BLaER1 treated with 17β-estradiol and CSF1 and Interleukin-3, amounts not matched to agents 10 nM and 100 nM (cell line): ENCODE measurements at regions not wholly inside any gene's neighbourhood (a gene's known extent, or its start where the extent isn't known, plus 50 kb on each side); places are given as distances from the start of the nearest gene placed in this dataset.
"Not testable (repeated sequence)": the region's sequence is repeated elsewhere in the genome, so short reads cannot be mapped to it uniquely, and the experiment has no call there.

ENCODE experiments used
- H3K27ac ChIP-seq, 11 experiments: shearing (Covaris generic); formaldehyde crosslinking; 2 replicates each; pipeline ENCODE4 v1.8.1; 2022
- H3K27me3 ChIP-seq, 11 experiments: shearing (Covaris generic); formaldehyde crosslinking; 2 replicates each; pipeline ENCODE4 v1.8.1; 2022
- H3K36me3 ChIP-seq, 11 experiments: shearing (Covaris generic); formaldehyde crosslinking; 2 replicates each; pipeline ENCODE4 v1.8.1; 2022
- H3K4me1 ChIP-seq, 10 experiments: shearing (Covaris generic); formaldehyde crosslinking; 2 replicates each; pipeline ENCODE4 v1.8.1; 2022
- H3K4me2 ChIP-seq, 11 experiments: shearing (Covaris generic); formaldehyde crosslinking; 2 replicates each; pipeline ENCODE4 v1.8.1; 2022
- H3K4me3 ChIP-seq, 10 experiments: shearing (Covaris generic); formaldehyde crosslinking; 2 replicates each; pipeline ENCODE4 v1.8.1; 2022
- H3K9ac ChIP-seq, 11 experiments: shearing (Covaris generic); formaldehyde crosslinking; 2 replicates each; pipeline ENCODE4 v1.8.1; 2022
- H3K9me3 ChIP-seq, 11 experiments: shearing (Covaris generic); formaldehyde crosslinking; replicated peaks in 1 of 11; 2 replicates each; pipeline ENCODE4 v1.8.1; 2022
- H4K20me1 ChIP-seq, 11 experiments: shearing (Covaris generic); formaldehyde crosslinking; 2 replicates each; pipeline ENCODE4 v1.8.1; 2022
- Cebpa-rat ChIP-seq, 11 experiments: shearing (Covaris generic); IDR thresholded peaks; 2 replicates each; pipeline ENCODE4 v1.8.1; 2022

GRCh38 chr1:4174291-4175200 lies 274.5 kb upstream of the C1orf174 start:
- H3K27ac ChIP-seq: peak overlapping the region in 4 of 11 experiments; percentile 4 to 85 (median 46); a peak in 7 of 22 replicates
- TF ChIP-seq Cebpa-rat (IDR thresholded peaks at IDR 0.05): no peak
- no peaks in the 10 kb centered on the region for H3K36me3 ChIP-seq
- H3K4me3 ChIP-seq: no peak overlapping the region
- H3K4me2 ChIP-seq: peak overlapping the region in 3 of 11 experiments; percentile 2 to 38 (median 31); a peak in 5 of 22 replicates
- H3K9ac ChIP-seq: no peak overlapping the region
- H3K4me1 ChIP-seq: peaks cover 12 to 69% (median 37%) of the 10 kb centered on the region in 10 experiments
- H3K9me3 ChIP-seq: peaks cover 0 to 9% (median 0%) of the 10 kb centered on the region in 11 experiments; a peak in 6 of 22 replicates
- H4K20me1 ChIP-seq: no peaks in the 10 kb centered on the region
- H3K27me3 ChIP-seq: no peaks in the 10 kb centered on the region

- no peaks in the 10 kb centered on the region for H3K36me3 ChIP-seq
- TF ChIP-seq Cebpa-rat (IDR thresholded peaks at IDR 0.05): no peak
- H3K9ac ChIP-seq: no peak overlapping the region
- no peaks in the 10 kb centered on the region for H3K27me3 ChIP-seq
- H3K4me2 ChIP-seq: peak overlapping the region in 4 of 11 experiments; percentile 21 to 84 (median 81); a peak in 6 of 22 replicates
- peaks cover 0 to 9% (median 0%) of the 10 kb centered on the region in 11 experiments; a peak in 6 of 22 replicates for H3K9me3 ChIP-seq
- H3K4me1 ChIP-seq: peaks cover 12 to 77% (median 44%) of the 10 kb centered on the region in 10 experiments
- H3K4me3 ChIP-seq: no peak overlapping the region
- H3K27ac ChIP-seq: peak overlapping the region in 4 of 11 experiments; percentile 32 to 85 (median 46); a peak in 6 of 22 replicates
- no peaks in the 10 kb centered on the region for H4K20me1 ChIP-seq
Measured at GRCh38 chr1:4175566-4176405, 275.7 kb upstream of the C1orf174 start.

GRCh38 chr1:4176841-4177240 lies 276.8 kb upstream of the C1orf174 start:
- Histone ChIP-seq H3K9ac (peak overlapping the region in 6 of 11 experiments; percentile 55 to 74 (median 68); a peak in 10 of 22 replicates), H4K20me1 (no peaks in the 10 kb centered on the region), H3K4me1 (peaks cover 12 to 72% (median 44%) of the 10 kb centered on the region in 10 experiments), H3K27me3 (no peaks in the 10 kb centered on the region), H3K27ac (peak overlapping the region in 9 of 11 experiments; percentile 74 to 88 (median 86); a peak in 18 of 22 replicates), H3K4me2 (peak overlapping the region; percentile 58 to 84 (median 80)), H3K4me3 (0 out of 20 replicates have a peak overlapping the region, but pooled peaks of 1 of the 10 experiments have one; percentile 31), H3K36me3 (no peaks in the 10 kb centered on the region), H3K9me3 (peaks cover 0 to 9% (median 0%) of the 10 kb centered on the region in 11 experiments; a peak in 6 of 22 replicates)
- no peak for TF ChIP-seq Cebpa-rat (IDR thresholded peaks at IDR 0.05)

- Histone ChIP-seq H3K9me3 (peaks cover 0 to 9% (median 0%) of the 10 kb centered on the region in 11 experiments; a peak in 6 of 22 replicates), H3K27ac (peak overlapping the region; percentile 12 to 88 (median 85); a peak in 21 of 22 replicates), H3K4me1 (peaks cover 12 to 66% (median 44%) of the 10 kb centered on the region in 10 experiments), H3K36me3 (no peaks in the 10 kb centered on the region), H3K4me2 (peak overlapping the region; percentile 58 to 84 (median 80)), H3K4me3 (peak overlapping the region in 4 of 10 experiments; percentile 17 to 31 (median 24); a peak in 3 of 20 replicates), H3K9ac (peak overlapping the region in 9 of 11 experiments; percentile 22 to 74 (median 61); a peak in 15 of 22 replicates), H3K27me3 (no peaks in the 10 kb centered on the region), H4K20me1 (no peaks in the 10 kb centered on the region)
- TF ChIP-seq Cebpa-rat (IDR thresholded peaks at IDR 0.05): peak in 3 of 11 experiments; percentile 36 to 53 (median 41); a peak in 2 of 22 replicates
Measured at GRCh38 chr1:4177425-4178150, 277.5 kb upstream of the C1orf174 start.

- Histone ChIP-seq H3K9ac (peak overlapping the region in 3 of 11 experiments; percentile 20 to 44 (median 35); a peak in 2 of 22 replicates), H3K27me3 (no peaks in the 10 kb centered on the region), H3K9me3 (peaks cover 0 to 9% (median 0%) of the 10 kb centered on the region in 11 experiments; a peak in 6 of 22 replicates), H3K36me3 (no peaks in the 10 kb centered on the region), H3K4me1 (peaks cover 12 to 59% (median 41%) of the 10 kb centered on the region in 10 experiments), H4K20me1 (no peaks in the 10 kb centered on the region), H3K27ac (peak overlapping the region in 9 of 11 experiments; percentile 74 to 88 (median 86); a peak in 16 of 22 replicates), H3K4me2 (peak overlapping the region in 8 of 11 experiments; percentile 52 to 84 (median 80); a peak in 17 of 22 replicates), H3K4me3 (no peak overlapping the region)
- TF ChIP-seq Cebpa-rat (IDR thresholded peaks at IDR 0.05): no peak
Measured at GRCh38 chr1:4178501-4179113, 278.5 kb upstream of the C1orf174 start.

GRCh38 chr1:4179914-4180735 lies 280.1 kb upstream of the C1orf174 start:
- Histone ChIP-seq H3K4me2 (peak overlapping the region in 9 of 11 experiments; percentile 6 to 81 (median 43); a peak in 17 of 22 replicates), H3K4me1 (peaks cover 12 to 51% (median 37%) of the 10 kb centered on the region in 10 experiments), H3K4me3 (no peak overlapping the region), H3K9me3 (peaks cover 0 to 9% (median 0%) of the 10 kb centered on the region in 11 experiments; a peak in 6 of 22 replicates), H3K9ac (no peak overlapping the region), H4K20me1 (no peaks in the 10 kb centered on the region), H3K36me3 (no peaks in the 10 kb centered on the region), H3K27ac (peak overlapping the region in 3 of 11 experiments; percentile 85 to 87 (median 86); a peak in 5 of 22 replicates), H3K27me3 (no peaks in the 10 kb centered on the region)
- TF ChIP-seq Cebpa-rat (IDR thresholded peaks at IDR 0.05): 0 out of 22 replicates have a peak, but pooled peaks of 1 of the 11 experiments have one; percentile 15

GRCh38 chr1:4186486-4186885 lies 286.4 kb upstream of the C1orf174 start:
- H3K9me3 ChIP-seq: peaks cover 11 to 23% (median 14%) of the 10 kb centered on the region in 11 experiments; a peak in 21 of 22 replicates
- H3K27me3 ChIP-seq, H3K4me3 ChIP-seq: not testable (repeated sequence)

More at GRCh38 chr1:4186486-4186885, 286.4 kb upstream of the C1orf174 start:
- not testable (repeated sequence) for H3K4me1 ChIP-seq, H3K4me2 ChIP-seq, H4K20me1 ChIP-seq, H3K9ac ChIP-seq, H3K27ac ChIP-seq, H3K36me3 ChIP-seq
